Urinary bladder (tissue), 3 donors: ENCODE measurements at regions not wholly inside any gene's neighbourhood (a gene's known extent, or its start where the extent isn't known, plus 50 kb on each side); places are given as distances from the start of the nearest gene placed in this dataset.

Source experiments
- DNase-seq: peaks from one replicate; pipeline ENCODE4 v3.0.0-alpha.2; 2015; ENCODE audit errors: extremely low spot score
- H3K27ac ChIP-seq: one replicate; pipeline ENCODE4 v1.5.1; 2013; ENCODE audit warnings: low read depth, mild to moderate bottlenecking, moderate library complexity
- H3K36me3 ChIP-seq: one replicate; pipeline ENCODE4 v1.6.1; 2013; ENCODE audit warnings: mild to moderate bottlenecking, moderate library complexity; ENCODE audit not compliant: insufficient read depth
- H3K4me1 ChIP-seq: one replicate; pipeline ENCODE4 v1.6.1; 2013; ENCODE audit warnings: mild to moderate bottlenecking, moderate library complexity; ENCODE audit not compliant: insufficient read depth
- H3K4me3 ChIP-seq: one replicate; pipeline ENCODE4 v1.5.1; 2013; ENCODE audit warnings: low read depth, low read length
- WGBS: extraction: QIAGEN DNeasy Blood & Tissue Kit; methylation state at CpG from one replicate; pipeline ENCODE4 v1.1.7; 2013; 5-methylcytosine and 5-hydroxymethylcytosine counted together
- donor health status: healthy with polysubstance abuse.
- donor health status: healthy.

GRCh38 chr20:4542270-4542669 lies 144.0 kb upstream of the PRNP start:
- no peak for DNase-seq
- no peaks in the 10 kb centered on the region for H3K4me1 ChIP-seq
- H3K27ac ChIP-seq: no peak overlapping the region
- 72% methylated on average over 4 of the region's 4 CpGs for WGBS
- H3K4me3 ChIP-seq: no peak overlapping the region
- no peaks in the 10 kb centered on the region for H3K36me3 ChIP-seq

GRCh38 chr20:4534315-4534714 lies 151.9 kb upstream of the PRNP start:
- no peak overlapping the region for H3K27ac ChIP-seq
- no peak for DNase-seq

GRCh38 chr20:4533368-4534133 lies 152.7 kb upstream of the PRNP start:
- 71% methylated on average over 10 of the region's 10 CpGs for WGBS
- Histone ChIP-seq H3K4me3 (no peak overlapping the region), H3K4me1 (no peaks in the 10 kb centered on the region), H3K36me3 (no peaks in the 10 kb centered on the region), H3K27ac (no peak overlapping the region)
- DNase-seq: no peak

More at GRCh38 chr20:4534315-4534714, 151.9 kb upstream of the PRNP start:
- no peaks in the 10 kb centered on the region for H3K4me1 ChIP-seq
- WGBS: 81% methylated on average over 3 of the region's 3 CpGs
- H3K4me3 ChIP-seq: no peak overlapping the region
- no peaks in the 10 kb centered on the region for H3K36me3 ChIP-seq

DNA sequence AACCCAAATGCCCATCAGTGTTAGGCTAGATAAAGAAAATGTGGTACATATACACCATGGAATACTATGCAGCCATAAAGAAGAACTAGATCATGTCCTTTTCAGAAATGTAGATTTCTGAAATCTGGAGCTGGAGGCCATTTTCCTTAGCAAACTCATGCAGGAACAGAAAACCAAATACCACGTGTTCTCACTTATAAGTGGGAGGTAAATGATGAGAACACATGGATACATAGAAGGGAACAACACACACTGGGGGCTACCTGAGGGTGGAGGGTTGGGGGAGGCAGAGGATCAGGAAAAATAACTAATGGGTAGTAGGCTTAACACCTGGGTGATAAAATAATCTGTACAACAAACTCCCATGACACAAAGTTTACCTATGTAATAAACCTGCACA lies 153.5 kb upstream of the PRNP start:
- 68% methylated on average over 1 of the region's 1 CpG for WGBS
- no peak overlapping the region for H3K4me3 ChIP-seq
- DNase-seq: no peak
- no peaks in the 10 kb centered on the region for H3K4me1 ChIP-seq
- no peaks in the 10 kb centered on the region for H3K36me3 ChIP-seq
- no peak overlapping the region for H3K27ac ChIP-seq

DNA sequence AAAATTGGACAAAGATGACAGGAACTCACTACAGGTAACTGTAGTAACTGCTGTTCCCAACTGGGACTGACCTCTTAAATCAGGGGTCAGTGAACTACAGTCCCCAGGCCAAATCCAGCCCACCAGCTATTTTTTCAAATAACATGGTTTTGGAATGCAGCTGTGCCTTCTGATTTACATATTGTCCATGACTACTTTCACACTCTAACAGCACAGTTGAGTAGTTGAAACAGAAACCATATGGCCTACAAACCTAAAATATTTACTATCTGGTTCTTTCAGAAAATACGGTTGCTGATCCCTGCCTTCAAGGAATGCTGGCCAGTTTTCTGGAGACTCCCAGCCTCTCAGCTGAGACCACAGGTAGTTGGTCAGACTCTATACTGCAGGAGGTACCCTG lies 161.5 kb upstream of the PRNP start:
- H3K4me3 ChIP-seq: no peak overlapping the region
- DNase-seq: no peak
- H3K4me1 ChIP-seq: no peaks in the 10 kb centered on the region
- H3K36me3 ChIP-seq: no peaks in the 10 kb centered on the region
- WGBS: 30% methylated on average over 1 of the region's 1 CpG
- H3K27ac ChIP-seq: no peak overlapping the region

DNA sequence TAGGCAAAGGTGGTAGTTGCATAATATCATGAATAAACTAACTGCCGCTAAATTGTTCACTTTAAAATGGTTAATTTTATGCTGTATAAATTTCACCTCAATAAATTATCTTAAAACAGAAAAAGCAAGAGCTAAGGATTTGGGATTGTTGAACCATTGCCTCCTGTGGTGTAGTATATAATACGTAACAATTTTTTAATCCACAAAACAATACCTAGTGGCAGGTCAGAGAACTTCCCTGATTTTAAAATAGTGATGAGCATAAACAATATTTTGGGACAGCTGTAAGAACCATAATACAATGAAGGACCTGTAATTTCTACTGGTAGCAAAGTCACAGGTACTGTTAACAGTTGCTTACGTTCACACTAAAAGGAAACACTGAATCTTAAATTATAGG lies 161.9 kb upstream of the PRNP start:
- no peak overlapping the region for H3K27ac ChIP-seq
- H3K36me3 ChIP-seq: no peaks in the 10 kb centered on the region
- 93% methylated on average over 3 of the region's 3 CpGs for WGBS
- no peaks in the 10 kb centered on the region for H3K4me1 ChIP-seq
- no peak overlapping the region for H3K4me3 ChIP-seq
- no peak for DNase-seq

- Histone ChIP-seq H3K4me3 (no peak overlapping the region), H3K27ac (no peak overlapping the region), H3K36me3 (no peaks in the 10 kb centered on the region), H3K4me1 (no peaks in the 10 kb centered on the region)
- DNase-seq: no peak
- WGBS: 90% methylated on average over 8 of the region's 8 CpGs
These were observed 163.9 kb upstream of the PRNP start for GRCh38 chr20:4522310-4522709.

DNA sequence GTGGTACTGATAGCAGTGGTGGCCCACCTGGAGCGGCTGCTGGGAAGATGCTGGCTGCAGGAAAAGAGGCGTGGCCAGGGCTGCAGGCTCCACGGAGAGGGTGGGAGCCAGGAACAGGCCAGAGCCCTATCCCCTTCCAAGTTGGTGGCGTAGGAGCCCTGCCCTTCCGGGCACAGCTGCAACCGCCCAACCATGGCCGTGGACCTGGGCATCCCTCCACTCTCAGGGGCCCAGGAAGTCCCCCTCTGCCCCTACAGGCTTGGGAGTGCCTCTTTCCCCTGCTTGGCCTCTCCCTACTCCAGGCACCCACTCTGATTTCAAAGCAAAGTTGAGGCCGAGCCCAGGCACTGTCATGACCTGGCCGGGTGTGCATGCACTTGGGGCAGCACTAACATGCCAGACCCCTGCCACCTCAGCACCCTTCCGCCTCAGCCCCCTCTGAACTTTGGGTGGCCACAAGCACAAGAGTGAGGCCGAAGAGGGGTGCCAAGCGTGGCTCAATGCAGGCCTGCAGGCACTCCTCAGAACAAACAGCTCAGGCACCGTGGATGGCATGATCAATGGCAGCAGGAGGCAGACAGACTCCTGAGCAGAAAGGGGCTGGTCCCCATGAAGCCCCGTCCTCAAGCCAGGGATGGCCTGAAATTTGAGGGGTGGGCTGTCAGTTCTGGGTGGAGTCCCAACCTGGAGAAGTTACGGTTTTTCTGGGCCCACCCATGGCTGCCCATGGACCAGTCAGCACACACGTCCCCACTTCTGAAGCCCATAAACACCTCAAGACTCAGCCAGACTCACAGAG lies 164.9 kb upstream of the PRNP start:
- no peak for DNase-seq
- H3K36me3 ChIP-seq: no peaks in the 10 kb centered on the region
- no peak overlapping the region for H3K27ac ChIP-seq
- H3K4me3 ChIP-seq: no peak overlapping the region
- WGBS: 76% methylated on average over 16 of the region's 16 CpGs
- H3K4me1 ChIP-seq: no peaks in the 10 kb centered on the region

- DNase-seq: no peak
- WGBS: 18% methylated on average over 2 of the region's 2 CpGs
- Histone ChIP-seq H3K36me3 (no peaks in the 10 kb centered on the region), H3K4me3 (no peak overlapping the region), H3K27ac (no peak overlapping the region), H3K4me1 (no peaks in the 10 kb centered on the region)
These were observed 166.7 kb upstream of the PRNP start for GRCh38 chr20:4519534-4519933.

- Histone ChIP-seq H3K27ac (no peak overlapping the region), H3K4me3 (no peak overlapping the region), H3K36me3 (no peaks in the 10 kb centered on the region), H3K4me1 (no peaks in the 10 kb centered on the region)
- WGBS: 58% methylated on average over 1 of the region's 1 CpG
- no peak for DNase-seq
These were observed 169.4 kb upstream of the PRNP start for GRCh38 chr20:4516876-4517275.

GRCh38 chr20:4513720-4514119 lies 172.5 kb upstream of the PRNP start:
- Histone ChIP-seq H3K27ac (no peak overlapping the region), H3K4me3 (no peak overlapping the region), H3K36me3 (no peaks in the 10 kb centered on the region), H3K4me1 (no peaks in the 10 kb centered on the region)
- DNase-seq: no peak

DNA sequence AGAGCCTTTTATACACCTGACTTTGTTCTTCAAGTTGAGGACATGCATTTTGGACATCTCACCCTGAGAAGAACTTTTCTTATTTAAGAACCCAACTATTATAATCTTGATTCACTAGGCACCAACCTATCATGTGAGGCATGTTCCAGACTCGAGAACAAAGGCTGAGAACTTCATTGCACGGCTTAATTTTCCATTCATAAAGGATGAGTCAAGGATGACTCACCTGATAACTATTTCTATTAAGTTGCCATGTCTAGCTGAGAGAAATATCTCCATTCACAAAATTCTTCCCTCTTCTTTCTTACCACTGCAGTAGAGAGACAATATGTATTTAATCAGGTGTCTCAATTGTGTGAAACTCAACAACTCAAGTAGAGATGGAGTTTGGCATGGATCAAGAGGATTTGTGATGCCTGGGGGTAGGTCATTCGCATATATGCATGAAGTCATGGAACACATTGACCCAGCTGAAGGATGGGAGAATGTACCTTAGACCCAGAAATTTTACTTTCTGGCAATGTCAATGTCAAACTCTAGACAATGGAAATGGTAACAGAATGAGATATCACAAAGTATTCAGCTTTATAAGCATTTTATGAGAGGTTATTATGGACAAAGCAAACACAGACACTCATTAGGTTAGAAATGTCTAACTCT lies 173.2 kb upstream of the PRNP start:
- H3K36me3 ChIP-seq: no peaks in the 10 kb centered on the region
- DNase-seq: no peak
- H3K4me3 ChIP-seq: no peak overlapping the region
- 50% methylated on average over 3 of the region's 3 CpGs for WGBS
- H3K27ac ChIP-seq: no peak overlapping the region
- H3K4me1 ChIP-seq: no peaks in the 10 kb centered on the region

GRCh38 chr20:4511776-4512175 lies 174.5 kb upstream of the PRNP start:
- Histone ChIP-seq H3K27ac (no peak overlapping the region), H3K4me3 (no peak overlapping the region), H3K36me3 (no peaks in the 10 kb centered on the region), H3K4me1 (no peaks in the 10 kb centered on the region)
- no peak for DNase-seq
- WGBS: 73% methylated on average over 1 of the region's 1 CpG
